GM13977 (cell line): ENCODE measurements at regions not wholly inside any gene's neighbourhood (a gene's known extent, or its start where the extent isn't known, plus 50 kb on each side); places are given as distances from the start of the nearest gene placed in this dataset.
A peak's percentile ranks its signal among the peaks of the same experiment; 100 is the strongest.
"Not testable (repeated sequence)": the region's sequence is repeated elsewhere in the genome, so short reads cannot be mapped to it uniquely, and the experiment has no call there.

Experiments
- DNase-seq: peaks from one replicate; pipeline ENCODE4 v3.0.0; 2012; ENCODE audit warnings: low spot score
- CTCF ChIP-seq: IDR thresholded peaks from 2 replicates; pipeline ENCODE4 v1.5.1; 2012; ENCODE audit warnings: mild to moderate bottlenecking, control low read depth; ENCODE audit not compliant: insufficient read depth; ENCODE audit errors: extremely low read depth, missing control alignments
- in situ Hi-C: fragments of 300-500 bp; cut with MboI; formaldehyde crosslinking; loops from one replicate; pipeline ENCODE4 v1.12.0; 2022; ENCODE audit warnings: low sequenced_read_pairs, low pct_unique_long_range_greater_than_20kb, mixed read lengths, inconsistent platforms; ENCODE audit not compliant: unreplicated experiment

- in situ Hi-C loops, result not testable (repeated sequence)
These were observed 221.1 kb downstream of the ZNF37A start for GRCh38 chr10:38315090-38315805.

GRCh38 chr10:38321393-38321792 is 227.3 kb downstream of the ZNF37A start:
- DNase-seq, in situ Hi-C loops: not testable (repeated sequence)

More at GRCh38 chr10:38315090-38315805, 221.1 kb downstream of the ZNF37A start:
- not testable (repeated sequence) for DNase-seq

- in situ Hi-C loops, DNase-seq: not testable (repeated sequence)
These were observed 236.2 kb downstream of the ZNF37A start for GRCh38 chr10:38330306-38330705.

GRCh38 chr10:38331106-38331505 is 237.0 kb downstream of the ZNF37A start:
- DNase-seq, in situ Hi-C loops: not testable (repeated sequence)

GRCh38 chr10:38333699-38334098 is 239.6 kb downstream of the ZNF37A start:
- in situ Hi-C loops, DNase-seq: not testable (repeated sequence)

- in situ Hi-C loops, DNase-seq: not testable (repeated sequence)
These were observed 256.5 kb downstream of the ZNF37A start for GRCh38 chr10:38350645-38351044.

- in situ Hi-C loops, result not testable (repeated sequence)
These were observed 260.3 kb downstream of the ZNF37A start for GRCh38 chr10:38354410-38354809.

GRCh38 chr10:38355911-38356526 is 261.9 kb downstream of the ZNF37A start:
- in situ Hi-C loops, DNase-seq: not testable (repeated sequence)

More at GRCh38 chr10:38354410-38354809, 260.3 kb downstream of the ZNF37A start:
- DNase-seq, result not testable (repeated sequence)

- in situ Hi-C loops, DNase-seq: not testable (repeated sequence)
These were observed 262.4 kb downstream of the ZNF37A start for GRCh38 chr10:38356527-38356926.

- in situ Hi-C loops, result not testable (repeated sequence)
These were observed 268.4 kb downstream of the ZNF37A start for GRCh38 chr10:38362514-38362913.

GRCh38 chr10:38364073-38364472 is 269.9 kb downstream of the ZNF37A start:
- DNase-seq, in situ Hi-C loops: not testable (repeated sequence)

More at GRCh38 chr10:38362514-38362913, 268.4 kb downstream of the ZNF37A start:
- not testable (repeated sequence) for DNase-seq

GRCh38 chr10:38365917-38366316 is 271.8 kb downstream of the ZNF37A start:
- peak; percentile 73 for TF ChIP-seq CTCF
- in situ Hi-C loops, result not testable (repeated sequence)
- DNase-seq, result peak; percentile 7

GRCh38 chr10:38383800-38384199 is 289.7 kb downstream of the ZNF37A start:
- DNase-seq, in situ Hi-C loops: not testable (repeated sequence)

- in situ Hi-C loops, DNase-seq: not testable (repeated sequence)
These were observed 292.7 kb downstream of the ZNF37A start for GRCh38 chr10:38386869-38387268.
